ENCODE measurements at regions not wholly inside any gene's neighbourhood (a gene's known extent, or its start where the extent isn't known, plus 50 kb on each side); places are given as distances from the start of the nearest gene placed in this dataset.
A peak's percentile ranks its signal among the peaks of the same experiment; 100 is the strongest.

DNA sequence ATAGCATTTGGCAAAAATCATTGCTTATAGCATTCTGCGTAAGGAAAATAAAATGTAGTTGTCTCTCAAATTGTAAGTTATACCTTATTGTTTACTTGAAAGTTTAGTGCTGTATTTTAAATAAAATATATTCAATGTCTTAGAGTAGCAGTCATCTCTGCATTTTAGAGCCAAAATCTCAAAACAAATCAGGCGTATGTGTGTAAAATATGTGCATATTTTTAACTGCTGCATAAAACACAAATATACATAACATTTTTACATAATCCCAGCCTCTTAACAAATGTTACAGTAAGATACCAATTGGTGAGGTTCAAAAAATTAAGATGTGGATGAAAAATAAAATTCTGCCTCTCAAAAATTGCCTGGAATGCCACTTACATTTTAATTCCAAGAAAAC lies 145.8 kb upstream of the AGA start:
- H3K4me3 ChIP-seq (replicated peaks; ENCODE audit: low read depth, low read length): no peak overlapping the region
- no peak for DNase-seq (ENCODE audit: extremely low read depth, low read depth)
- TF ChIP-seq, protein P1, sequence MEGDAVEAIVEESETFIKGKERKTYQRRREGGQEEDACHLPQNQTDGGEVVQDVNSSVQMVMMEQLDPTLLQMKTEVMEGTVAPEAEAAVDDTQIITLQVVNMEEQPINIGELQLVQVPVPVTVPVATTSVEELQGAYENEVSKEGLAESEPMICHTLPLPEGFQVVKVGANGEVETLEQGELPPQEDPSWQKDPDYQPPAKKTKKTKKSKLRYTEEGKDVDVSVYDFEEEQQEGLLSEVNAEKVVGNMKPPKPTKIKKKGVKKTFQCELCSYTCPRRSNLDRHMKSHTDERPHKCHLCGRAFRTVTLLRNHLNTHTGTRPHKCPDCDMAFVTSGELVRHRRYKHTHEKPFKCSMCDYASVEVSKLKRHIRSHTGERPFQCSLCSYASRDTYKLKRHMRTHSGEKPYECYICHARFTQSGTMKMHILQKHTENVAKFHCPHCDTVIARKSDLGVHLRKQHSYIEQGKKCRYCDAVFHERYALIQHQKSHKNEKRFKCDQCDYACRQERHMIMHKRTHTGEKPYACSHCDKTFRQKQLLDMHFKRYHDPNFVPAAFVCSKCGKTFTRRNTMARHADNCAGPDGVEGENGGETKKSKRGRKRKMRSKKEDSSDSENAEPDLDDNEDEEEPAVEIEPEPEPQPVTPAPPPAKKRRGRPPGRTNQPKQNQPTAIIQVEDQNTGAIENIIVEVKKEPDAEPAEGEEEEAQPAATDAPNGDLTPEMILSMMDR (IDR thresholded peaks at IDR 0.05; ENCODE audit: low read depth, low read length, missing control alignments): no peak

DNA sequence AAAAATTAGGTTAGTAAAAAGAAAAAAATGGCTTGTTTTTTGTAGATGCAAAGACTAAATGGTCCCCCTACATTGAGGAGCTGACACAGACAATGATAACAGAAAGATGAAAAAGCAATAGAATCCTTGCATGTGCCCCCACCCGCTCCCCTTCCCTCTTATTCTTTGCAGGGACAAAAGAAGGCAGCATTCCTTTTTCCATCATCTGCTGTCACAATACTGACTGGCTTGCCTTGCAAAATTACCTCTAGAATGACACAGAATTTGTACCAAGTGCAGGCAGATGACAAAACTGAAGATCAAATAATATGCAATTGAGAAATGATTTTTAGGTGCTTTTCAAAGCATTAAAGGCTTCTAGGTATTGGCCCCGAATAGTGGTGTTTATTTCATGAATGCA lies 153.1 kb upstream of the AGA start:
- no peak for DNase-seq (ENCODE audit: extremely low read depth, low read depth)
- H3K4me3 ChIP-seq (replicated peaks; ENCODE audit: low read depth, low read length): no peak overlapping the region
- TF ChIP-seq, protein P1 (IDR thresholded peaks at IDR 0.05; ENCODE audit: low read depth, low read length, missing control alignments): no peak

DNA sequence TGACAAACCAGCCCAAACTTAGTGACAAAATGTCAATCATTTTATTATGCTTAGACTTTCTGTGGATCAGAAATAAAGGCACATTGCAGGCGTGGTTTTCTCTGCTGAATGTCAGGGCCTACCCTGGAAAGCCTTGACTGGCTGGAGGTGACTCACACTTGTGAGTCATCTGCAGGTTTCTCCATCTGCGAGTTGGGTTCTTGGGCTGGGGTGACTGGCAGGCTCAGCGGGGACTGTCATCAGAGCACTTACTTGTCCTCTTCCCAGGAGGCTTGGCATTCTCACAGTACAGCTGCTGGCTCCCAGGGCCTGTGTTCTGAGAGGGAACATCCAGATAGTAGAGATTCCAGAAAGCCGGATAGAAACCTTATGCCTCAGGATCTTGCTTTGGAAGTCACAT lies 153.8 kb upstream of the AGA start:
- no peak overlapping the region for H3K4me3 ChIP-seq (replicated peaks; ENCODE audit: low read depth, low read length)
- peak; percentile 39 for DNase-seq (ENCODE audit: extremely low read depth, low read depth)
- TF ChIP-seq, protein P1 (IDR thresholded peaks at IDR 0.05; ENCODE audit: low read depth, low read length, missing control alignments): no peak

DNA sequence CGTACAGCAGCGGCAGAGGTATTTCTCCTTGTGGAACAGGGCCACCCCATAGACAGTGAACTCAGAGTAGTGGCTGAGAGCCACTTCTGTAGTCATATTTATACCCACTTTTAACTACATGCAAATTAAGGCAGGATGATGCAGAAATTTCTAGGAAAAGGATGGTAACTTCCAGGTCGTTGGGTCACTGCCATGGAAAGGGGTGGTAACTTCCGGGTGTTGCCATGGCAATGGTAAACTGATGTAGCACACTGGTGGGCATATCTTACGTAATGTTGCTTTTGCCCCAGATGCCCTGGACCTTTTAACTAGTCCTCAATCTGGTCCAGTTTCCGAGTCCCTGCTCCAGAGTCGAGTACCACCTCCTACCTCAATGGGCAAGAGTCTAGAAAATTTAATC lies 154.8 kb upstream of the AGA start:
- TF ChIP-seq, protein P1 (IDR thresholded peaks at IDR 0.05; ENCODE audit: low read depth, low read length, missing control alignments): no peak
- H3K4me3 ChIP-seq (replicated peaks; ENCODE audit: low read depth, low read length): no peak overlapping the region
- no peak for DNase-seq (ENCODE audit: extremely low read depth, low read depth)

DNA sequence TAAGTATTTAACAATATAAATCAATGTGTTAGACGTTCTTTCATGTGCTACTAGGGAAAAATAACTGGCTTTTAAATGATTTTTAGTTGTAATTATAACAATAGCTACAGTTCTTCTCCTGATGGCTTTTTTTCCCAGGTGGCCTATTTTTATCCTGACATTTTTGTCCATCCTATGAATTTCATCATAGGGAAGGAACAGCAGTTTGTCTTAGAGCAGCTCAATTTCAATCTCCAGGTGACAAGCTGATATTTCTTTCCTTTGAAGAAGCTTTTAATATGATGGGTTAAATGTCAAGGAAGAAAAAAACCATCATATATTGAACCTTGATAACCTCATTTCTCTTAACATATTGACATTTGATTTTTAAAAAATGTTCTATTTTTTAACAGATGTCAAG lies 163.0 kb upstream of the AGA start:
- H3K4me3 ChIP-seq (replicated peaks; ENCODE audit: low read depth, low read length): no peak overlapping the region
- DNase-seq (ENCODE audit: extremely low read depth, low read depth): no peak
- TF ChIP-seq, protein P1 (IDR thresholded peaks at IDR 0.05; ENCODE audit: low read depth, low read length, missing control alignments): no peak

DNA sequence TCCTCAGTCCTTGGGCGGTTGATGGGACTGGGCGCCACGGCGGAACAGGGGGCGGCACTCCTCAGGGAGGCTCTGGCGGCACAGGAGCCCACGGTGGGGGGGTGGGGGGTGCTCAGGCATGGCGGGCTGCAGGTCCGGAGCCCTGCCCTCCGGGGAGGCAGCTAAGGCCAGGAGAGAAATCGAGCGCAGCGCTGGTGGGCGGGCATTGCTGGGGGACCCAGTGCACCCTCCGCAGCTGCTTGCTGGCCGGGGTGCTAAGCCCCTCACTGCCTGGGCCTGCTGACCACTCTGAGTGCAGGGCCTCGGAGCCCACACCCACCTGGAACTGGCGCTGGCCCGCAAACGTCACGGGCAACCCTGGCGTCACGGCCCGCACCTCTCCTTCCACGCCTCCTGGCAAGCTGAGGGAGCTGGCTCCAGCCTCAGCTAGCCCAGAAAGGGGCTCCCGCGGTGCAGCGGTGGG lies 164.9 kb upstream of the AGA start:
- no peak for DNase-seq (ENCODE audit: extremely low read depth, low read depth)
- H3K4me3 ChIP-seq (replicated peaks; ENCODE audit: low read depth, low read length): no peak overlapping the region
- TF ChIP-seq, protein P1 (IDR thresholded peaks at IDR 0.05; ENCODE audit: low read depth, low read length, missing control alignments): no peak

DNA sequence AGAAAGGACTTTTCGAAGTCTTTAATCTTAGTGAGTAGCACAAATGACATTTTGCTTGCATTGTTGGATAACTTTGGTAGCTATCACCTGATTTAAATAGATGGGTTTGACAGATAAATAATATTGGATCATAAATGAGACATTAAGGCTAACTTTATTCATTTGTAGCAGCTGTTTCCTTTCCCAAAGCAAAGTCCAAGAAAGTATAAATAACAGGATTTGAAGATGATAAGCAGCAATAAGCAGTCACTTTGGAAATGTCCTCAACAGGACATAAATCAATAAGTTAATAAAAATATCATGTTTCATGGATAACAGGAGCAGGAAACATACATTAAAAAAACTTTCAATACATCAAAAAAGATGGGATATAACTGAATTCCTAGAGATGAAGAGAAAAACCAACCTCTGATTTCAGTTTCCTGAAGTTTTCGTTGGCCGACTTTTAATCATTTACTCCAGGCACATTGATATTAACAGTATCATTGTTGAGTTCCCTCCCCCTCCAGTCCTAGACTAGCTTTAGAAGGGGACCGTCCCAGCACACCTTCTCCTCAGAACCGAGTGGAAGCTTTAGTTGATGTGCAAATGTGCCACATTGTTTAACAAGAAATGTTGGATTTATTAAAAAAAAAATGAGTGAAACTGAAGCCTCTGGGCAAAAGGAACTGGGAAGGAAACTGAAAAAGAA lies 169.9 kb upstream of the AGA start:
- H3K4me3 ChIP-seq (replicated peaks; ENCODE audit: low read depth, low read length): no peak overlapping the region
- TF ChIP-seq, protein P1 (IDR thresholded peaks at IDR 0.05; ENCODE audit: low read depth, low read length, missing control alignments): no peak
- no peak for DNase-seq (ENCODE audit: extremely low read depth, low read depth)

All from HFF-Myc (cell line).